Fibroblast of the aortic adventitia (primary cell): ENCODE measurements at regions not wholly inside any gene's neighbourhood (a gene's known extent, or its start where the extent isn't known, plus 50 kb on each side); places are given as distances from the start of the nearest gene placed in this dataset.
"Not testable (repeated sequence)": the region's sequence is repeated elsewhere in the genome, so short reads cannot be mapped to it uniquely, and the experiment has no call there.

Experiments used
- DNase-seq: peaks from one replicate; pipeline ENCODE4 v3.0.0-alpha.2; 2010; ENCODE audit warnings: low read depth
- H3K4me3 ChIP-seq: 2 replicates; pipeline ENCODE4 v1.5.1; 2011; ENCODE audit warnings: low read depth, mild to moderate bottlenecking, control low read depth, low read length, moderate library complexity
- CTCF ChIP-seq: IDR thresholded peaks from 2 replicates; pipeline ENCODE4 v1.5.1; 2011; ENCODE audit warnings: mild to moderate bottlenecking, low read length, control low read depth, inconsistent platforms; ENCODE audit not compliant: insufficient read depth

DNA sequence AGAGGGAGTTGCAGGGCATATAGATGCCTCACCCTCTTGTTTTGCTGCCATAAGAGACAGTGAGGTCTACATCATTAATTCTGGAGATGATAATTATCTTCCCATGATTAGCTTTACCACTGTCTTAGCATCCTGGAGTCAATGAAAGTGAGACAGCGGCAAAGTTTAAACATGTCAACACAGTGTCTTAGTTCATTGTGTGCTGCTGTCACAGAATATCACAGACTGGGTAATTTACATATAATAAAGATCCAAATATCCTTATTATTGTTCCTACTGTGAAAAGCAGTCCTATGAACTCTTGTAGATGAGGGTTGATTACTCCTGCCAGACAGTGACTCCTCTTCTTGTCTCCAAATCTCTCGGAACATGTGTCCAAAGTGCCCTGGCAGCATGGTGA is 658.6 kb upstream of the ADGRB3 start:
- no peak for TF ChIP-seq CTCF
- DNase-seq = no peak
- H3K4me3 ChIP-seq = no peak overlapping the region

DNA sequence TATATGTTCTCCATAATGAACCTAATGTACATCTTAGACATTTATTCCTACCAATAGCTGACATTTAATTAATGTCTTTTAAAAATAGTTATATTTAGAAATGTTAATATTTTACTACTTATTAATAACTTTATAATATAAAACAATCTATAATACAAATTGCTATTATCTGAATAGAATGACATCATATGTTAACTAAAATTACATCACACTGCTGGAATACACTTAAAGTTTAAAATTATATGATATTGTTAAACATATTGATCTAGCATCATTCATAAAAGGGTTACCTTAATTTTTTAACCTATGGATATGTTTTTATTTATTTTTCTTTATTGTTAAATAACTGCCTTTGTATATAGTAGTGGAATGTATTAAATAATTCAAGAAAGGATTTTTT is 660.2 kb upstream of the ADGRB3 start:
- TF ChIP-seq CTCF = no peak
- DNase-seq = no peak
- H3K4me3 ChIP-seq = no peak overlapping the region

GRCh38 chr6:67971812-67972211 is 663.3 kb upstream of the ADGRB3 start:
- DNase-seq = no peak
- TF ChIP-seq CTCF = no peak
- H3K4me3 ChIP-seq = no peak overlapping the region

- DNase-seq = no peak
- no peak overlapping the region for H3K4me3 ChIP-seq
- TF ChIP-seq CTCF = no peak
Measured at GRCh38 chr6:67966830-67967229, 668.3 kb upstream of the ADGRB3 start.

- TF ChIP-seq CTCF = no peak
- no peak for DNase-seq
- no peak overlapping the region for H3K4me3 ChIP-seq
Measured at GRCh38 chr6:67956352-67956751, 678.7 kb upstream of the ADGRB3 start.

DNA sequence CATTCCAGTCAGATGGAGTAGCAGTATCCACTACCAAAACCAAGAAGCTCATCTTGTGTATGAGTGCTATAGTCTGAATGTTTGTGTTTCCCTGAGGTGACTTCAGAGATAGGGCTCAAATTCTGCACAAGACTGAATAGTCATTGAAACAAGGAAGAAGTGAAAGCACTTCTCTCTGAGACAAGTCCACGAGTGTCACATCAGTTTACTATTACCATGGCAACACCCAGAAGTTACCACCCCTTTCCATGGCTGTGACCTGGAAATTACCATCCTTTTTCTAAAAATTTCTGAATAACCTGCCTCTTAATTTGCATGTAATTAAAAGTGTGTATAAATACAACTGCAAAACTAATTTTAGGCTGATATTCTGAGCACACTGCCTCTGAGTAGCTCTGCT is 682.1 kb upstream of the ADGRB3 start:
- H3K4me3 ChIP-seq = no peak overlapping the region
- no peak for DNase-seq
- no peak for TF ChIP-seq CTCF

GRCh38 chr6:67952121-67952520 is 683.0 kb upstream of the ADGRB3 start:
- DNase-seq = peak; percentile 41
- H3K4me3 ChIP-seq = no peak overlapping the region
- TF ChIP-seq CTCF = no peak

DNA sequence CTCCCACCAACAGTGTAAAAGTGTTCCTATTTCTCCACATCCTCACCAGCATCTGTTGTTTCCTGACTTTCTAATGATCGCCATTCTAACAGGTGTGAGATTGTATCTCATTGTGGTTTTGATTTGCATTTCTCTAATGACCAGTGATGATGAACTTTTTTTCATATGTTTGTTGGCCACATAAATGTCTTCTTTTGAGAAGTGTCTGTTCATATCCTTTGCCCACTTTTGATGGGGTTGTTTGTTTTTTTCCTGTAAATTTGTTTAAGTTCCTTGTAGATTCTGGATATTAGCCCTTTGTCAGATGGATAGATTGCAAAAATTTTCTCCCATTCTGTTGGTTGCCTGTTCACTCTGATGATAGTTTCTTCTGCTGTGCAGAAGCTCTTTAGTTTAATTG is 687.3 kb upstream of the ADGRB3 start:
- not testable (repeated sequence) for H3K4me3 ChIP-seq, DNase-seq
